HG03139 (cell line): ENCODE measurements at regions not wholly inside any gene's neighbourhood (a gene's known extent, or its start where the extent isn't known, plus 50 kb on each side); places are given as distances from the start of the nearest gene placed in this dataset.

Source experiments
- ATAC-seq: cut with Tn5 transposase; IDR thresholded peaks from one replicate; pipeline ENCODE4 v1.9.1; 2021; ENCODE audit not compliant: unreplicated experiment

- ATAC-seq: no peak
Observed at GRCh38 chr5:4363045-4363444, 767.4 kb downstream of the IRX1 start.

- ATAC-seq: no peak
Observed at GRCh38 chr5:4366628-4367027, 771.0 kb downstream of the IRX1 start.

DNA sequence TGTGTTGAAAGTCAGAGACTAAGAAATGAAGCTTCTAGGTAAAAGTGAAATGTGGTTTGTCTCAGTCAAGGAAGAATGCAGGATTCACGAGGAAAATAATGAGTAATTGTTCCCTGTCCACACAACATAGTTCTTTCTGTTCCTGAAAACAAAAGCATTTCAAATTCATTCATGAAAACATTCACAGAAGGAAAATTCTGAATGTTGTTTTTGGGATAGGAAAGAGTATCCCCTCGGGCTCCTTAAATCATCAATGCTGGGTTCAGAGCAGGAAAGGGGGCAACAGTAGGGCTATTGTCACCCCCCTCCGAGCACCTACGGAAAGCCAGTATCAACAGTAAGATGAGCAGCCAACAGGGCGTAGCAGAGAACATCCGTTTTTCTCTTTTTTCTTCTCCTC lies 769.9 kb upstream of the ADAMTS16 start:
- no peak for ATAC-seq

GRCh38 chr5:4372481-4372880 lies 767.6 kb upstream of the ADAMTS16 start:
- ATAC-seq: no peak

- no peak for ATAC-seq
Observed at GRCh38 chr5:4373051-4373820, 766.9 kb upstream of the ADAMTS16 start.

- no peak for ATAC-seq
Observed at GRCh38 chr5:4374866-4375265, 765.3 kb upstream of the ADAMTS16 start.

DNA sequence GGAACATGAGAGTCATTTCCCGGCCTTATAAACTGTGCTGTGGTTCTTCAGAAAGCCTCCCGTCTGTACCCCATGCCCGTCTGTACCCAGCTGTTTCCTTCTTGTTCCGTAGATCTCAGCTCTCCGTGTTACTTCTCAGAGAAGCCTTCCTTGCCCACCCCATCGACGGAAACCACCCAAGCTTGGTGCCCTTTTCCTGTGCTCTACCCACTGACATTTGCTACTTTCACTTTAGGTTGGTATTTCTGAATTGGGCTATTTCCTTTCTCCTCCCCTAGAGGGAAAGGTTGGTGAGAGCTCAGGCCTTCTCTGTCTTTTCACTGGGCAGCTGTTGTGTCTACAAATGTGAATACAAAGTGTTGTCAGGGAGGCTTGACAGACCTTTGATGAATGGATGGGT lies 764.5 kb upstream of the ADAMTS16 start:
- no peak for ATAC-seq

DNA sequence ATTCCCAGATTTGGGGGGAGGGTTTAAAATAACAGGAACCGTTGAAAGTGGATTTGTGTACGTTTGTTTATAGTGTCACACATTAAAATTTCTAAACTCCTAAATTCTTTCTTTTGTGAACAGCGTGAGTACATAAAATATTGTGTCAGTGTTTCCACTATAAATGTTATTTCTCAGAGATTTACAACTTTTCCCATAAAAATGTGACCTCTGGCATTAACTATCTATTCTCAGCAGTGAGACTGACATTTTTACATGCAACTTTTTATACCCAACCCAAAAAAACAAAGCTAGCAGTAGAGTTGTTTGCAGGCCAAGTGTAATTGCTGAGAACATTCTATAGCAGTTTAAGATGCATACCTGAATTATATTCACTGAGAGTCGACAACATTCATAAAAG lies 757.0 kb upstream of the ADAMTS16 start:
- no peak for ATAC-seq

DNA sequence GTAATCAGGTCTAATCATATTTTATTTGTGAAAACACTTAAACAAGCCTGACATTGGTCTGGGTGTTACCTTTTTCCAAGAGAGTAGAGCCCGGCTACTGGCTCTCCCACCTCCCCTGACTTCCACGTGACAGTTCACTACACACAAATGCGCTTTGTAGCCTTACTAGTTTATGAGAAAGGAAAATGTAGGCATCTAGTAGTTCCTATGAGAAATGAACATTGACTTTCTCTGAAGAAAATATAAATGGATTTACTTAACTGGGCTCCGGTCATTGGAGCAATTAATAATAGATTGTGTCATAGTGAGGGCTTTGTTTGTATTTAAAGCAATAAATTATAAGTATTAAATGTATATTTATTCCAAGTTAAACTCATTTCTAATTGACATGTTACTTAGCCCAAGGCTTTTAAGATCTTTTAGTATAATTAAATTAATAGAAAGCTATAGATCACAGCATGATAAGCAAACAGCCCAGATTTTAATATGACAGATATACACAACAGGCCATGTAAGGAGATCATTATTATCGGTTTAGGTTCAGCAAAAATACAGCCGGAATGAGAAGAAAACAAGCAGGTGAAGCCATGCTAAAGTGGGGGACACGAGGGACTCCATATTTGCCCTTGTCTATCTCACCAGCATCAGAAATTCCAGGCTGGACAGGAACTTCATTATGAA lies 756.5 kb upstream of the ADAMTS16 start:
- no peak for ATAC-seq

GRCh38 chr5:4384649-4385048 lies 755.5 kb upstream of the ADAMTS16 start:
- no peak for ATAC-seq

- ATAC-seq: no peak
Observed at GRCh38 chr5:4386152-4386551, 754.0 kb upstream of the ADAMTS16 start.

- ATAC-seq: no peak
Observed at GRCh38 chr5:4387290-4387689, 752.8 kb upstream of the ADAMTS16 start.

- ATAC-seq: no peak
Observed at GRCh38 chr5:4395752-4396151, 744.4 kb upstream of the ADAMTS16 start.

- ATAC-seq: no peak
Observed at GRCh38 chr5:4405614-4406219, 734.4 kb upstream of the ADAMTS16 start.

DNA sequence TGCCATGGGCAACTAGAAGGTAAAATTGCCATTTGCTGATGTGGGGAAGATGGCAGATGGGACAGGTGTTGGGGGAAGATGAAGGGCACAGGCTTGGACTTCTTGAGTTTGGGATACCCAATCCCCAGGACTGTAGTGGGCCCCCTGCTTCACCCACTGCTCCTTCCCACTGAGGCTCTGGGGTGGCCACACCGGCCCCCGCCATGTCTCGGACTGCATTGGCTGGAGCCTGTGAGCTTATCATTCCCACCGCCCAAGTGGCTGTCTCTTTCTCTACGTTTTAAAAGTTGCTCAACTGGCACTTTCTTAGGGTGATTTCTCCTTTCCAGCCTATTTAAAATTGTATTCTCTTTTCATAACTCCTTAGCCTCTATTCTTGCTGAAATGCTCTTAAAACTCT lies 730.0 kb upstream of the ADAMTS16 start:
- ATAC-seq: no peak

GRCh38 chr5:4411664-4412063 lies 728.5 kb upstream of the ADAMTS16 start:
- ATAC-seq: no peak

DNA sequence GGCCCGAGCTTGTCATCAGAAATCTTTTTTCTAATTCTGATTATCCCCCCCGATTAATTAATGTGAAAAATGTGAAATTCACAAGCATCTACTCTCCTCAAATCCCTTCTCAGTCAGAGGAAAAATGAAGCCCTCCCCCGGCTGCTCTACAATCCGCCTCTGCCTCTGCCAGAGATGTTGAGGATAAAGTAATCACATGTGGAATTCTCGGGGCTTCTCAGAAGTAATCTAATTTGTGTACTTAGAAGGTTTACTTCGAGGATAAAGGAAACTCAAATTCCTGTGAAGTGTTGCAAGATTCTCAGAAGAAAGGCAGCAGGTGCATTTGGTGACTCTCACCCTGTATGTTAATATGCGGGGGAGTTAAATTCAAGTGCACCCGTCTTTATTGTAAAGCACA lies 726.1 kb upstream of the ADAMTS16 start:
- no peak for ATAC-seq

GRCh38 chr5:4418084-4418483 lies 722.0 kb upstream of the ADAMTS16 start:
- no peak for ATAC-seq

DNA sequence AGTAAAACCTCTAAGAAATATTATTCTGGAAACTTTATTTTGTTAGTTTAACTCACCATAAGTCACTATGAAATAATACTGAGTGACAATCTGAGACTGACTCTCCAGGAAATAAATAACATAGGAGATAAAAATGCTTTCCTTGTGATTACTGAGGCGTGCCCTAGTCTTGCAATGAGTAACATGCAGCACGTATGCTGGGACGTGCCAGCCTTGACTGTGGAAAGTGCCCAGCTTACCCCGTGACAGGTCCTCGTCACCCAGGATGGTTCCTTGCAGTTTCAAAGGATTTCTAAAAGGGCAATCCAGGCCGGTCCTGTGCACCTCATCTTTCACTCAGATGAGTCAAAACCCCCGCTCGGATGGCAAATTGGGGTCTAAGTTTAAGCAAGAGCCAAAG lies 720.8 kb upstream of the ADAMTS16 start:
- ATAC-seq: no peak

DNA sequence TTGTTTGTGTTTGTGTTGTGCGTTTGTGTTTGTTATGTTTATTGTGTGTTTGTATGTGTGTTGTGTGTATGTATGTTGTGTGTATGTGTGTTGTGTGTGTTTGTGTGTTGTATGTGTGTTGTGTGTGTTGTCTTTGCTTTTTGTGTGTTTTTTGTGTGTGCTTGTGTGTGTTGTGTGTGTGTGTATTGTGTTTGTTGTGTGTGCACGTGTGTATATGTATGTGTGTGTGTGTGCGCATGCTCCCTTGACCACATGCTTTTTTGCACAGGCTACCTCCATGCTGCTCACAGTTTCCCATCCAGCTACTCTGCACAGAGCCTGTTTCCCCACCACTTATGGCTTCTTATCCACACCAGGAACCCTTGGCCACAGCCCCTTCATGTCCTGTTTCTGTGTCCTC lies 720.0 kb upstream of the ADAMTS16 start:
- no peak for ATAC-seq

- ATAC-seq: no peak
Observed at GRCh38 chr5:4420681-4421080, 719.4 kb upstream of the ADAMTS16 start.

GRCh38 chr5:4422247-4422646 lies 717.9 kb upstream of the ADAMTS16 start:
- ATAC-seq: no peak
